COR-L47 (cell line): ENCODE measurements at regions not wholly inside any gene's neighbourhood (a gene's known extent, or its start where the extent isn't known, plus 50 kb on each side); places are given as distances from the start of the nearest gene placed in this dataset.

Source experiments
- DNase-seq: peaks from one replicate; lab custom pipeline; 2025; lab: John Stamatoyannopoulos, UW

GRCh38 chrX:120692319-120692718 is 62.5 kb upstream of the C1GALT1C1 start:
- DNase-seq, result no peak

DNA sequence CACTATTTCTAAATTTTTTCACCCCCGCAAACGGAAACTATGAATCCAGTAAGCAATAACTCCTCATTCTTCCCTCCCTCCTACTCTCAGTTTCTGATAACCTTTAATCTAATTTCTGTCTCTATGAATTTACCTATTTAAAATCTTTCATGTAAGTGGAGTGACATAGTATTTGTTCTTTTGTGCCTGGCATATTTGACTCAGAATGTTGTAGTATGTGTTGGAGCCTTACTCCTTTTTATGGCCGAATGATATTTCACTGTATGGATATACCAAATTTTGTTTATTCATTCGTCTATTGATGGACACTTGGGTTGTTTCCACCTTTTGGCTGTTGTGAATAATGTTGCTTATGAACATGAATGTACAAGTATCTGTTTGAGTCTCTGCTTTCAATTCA is 61.1 kb upstream of the C1GALT1C1 start:
- DNase-seq, result no peak

DNA sequence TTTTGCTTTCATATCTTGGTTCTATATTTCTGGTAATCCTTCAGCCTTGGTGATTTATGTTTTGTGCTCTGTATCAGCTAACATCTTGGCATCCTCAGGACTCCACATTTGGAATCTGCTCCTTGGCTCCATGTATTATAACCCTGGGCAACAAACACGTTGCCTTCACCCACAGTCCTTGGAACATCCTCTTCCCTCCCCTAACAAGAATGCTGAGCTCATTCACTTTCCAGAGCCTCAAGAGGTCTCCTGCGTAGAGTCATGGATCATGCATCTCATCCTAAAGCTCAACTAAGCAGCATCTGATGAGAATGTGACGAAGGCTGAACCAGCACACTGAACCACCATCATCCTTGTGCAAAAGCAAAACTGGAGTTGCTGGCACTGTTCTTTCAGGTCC is 60.5 kb upstream of the C1GALT1C1 start:
- no peak for DNase-seq

- DNase-seq, result no peak
These were observed 50.2 kb upstream of the C1GALT1C1 start for GRCh38 chrX:120680090-120680489.
